ENCODE measurements at regions not wholly inside any gene's neighbourhood (a gene's known extent, or its start where the extent isn't known, plus 50 kb on each side); places are given as distances from the start of the nearest gene placed in this dataset.

- no peaks in the 10 kb centered on the region for H3K36me3 ChIP-seq (ENCODE audit: control insufficient read depth in 4 of 4, insufficient read depth in 3 of 4, low read depth in 1 of 4, low read length in 3 of 4)
- DNase-seq (ENCODE audit: low spot score): no peak
- H3K27ac ChIP-seq (ENCODE audit: low read depth in 1 of 2, low read length in 2 of 2): no peak overlapping the region
- H3K27me3 ChIP-seq (ENCODE audit: control insufficient read depth in 4 of 4, insufficient read depth in 4 of 4, low read length in 3 of 4): peaks cover 0 to 9% (median 0%) of the 10 kb centered on the region in 4 donors
- WGBS: 48% methylated on average over 5 of the region's 5 CpGs
- TF ChIP-seq HNF4G (IDR thresholded peaks at IDR 0.05) (no peak), YY1 (IDR thresholded peaks at IDR 0.05) (no peak), TAF1 (conservative IDR thresholded peaks at IDR 0.05) (no peak), RAD21 (IDR thresholded peaks at IDR 0.05) (no peak), HNF4A (conservative IDR thresholded peaks at IDR 0.05) (no peak), MAX (IDR thresholded peaks at IDR 0.05) (no peak), SP1 (IDR thresholded peaks at IDR 0.05) (no peak), JUND (IDR thresholded peaks at IDR 0.05) (no peak), FOXA1 (IDR thresholded peaks at IDR 0.05) (no peak), CTCF (IDR thresholded peaks at IDR 0.05; ENCODE audit: low read depth, low read length, missing input control) (no peak), NR2F2 (IDR thresholded peaks at IDR 0.05) (no peak), REST (IDR thresholded peaks at IDR 0.05) (no peak), ZBTB33 (IDR thresholded peaks at IDR 0.05) (no peak)
- H3K4me1 ChIP-seq (ENCODE audit: control insufficient read depth in 4 of 4, insufficient read depth in 4 of 4, low read length in 3 of 4): no peaks in the 10 kb centered on the region
- H3K9ac ChIP-seq (ENCODE audit: low read depth in 1 of 2, low read length in 2 of 2): no peak overlapping the region
- peaks cover 0 to 5% (median 0%) of the 10 kb centered on the region in 4 donors for H3K9me3 ChIP-seq (ENCODE audit: control insufficient read depth in 4 of 4, low read length in 3 of 4)
- H3K4me3 ChIP-seq (ENCODE audit: low read depth in 1 of 3, low read length in 3 of 3): no peak overlapping the region
Observed at GRCh38 chr4:12636191-12636590, 847.9 kb downstream of the RAB28 start.

- WGBS: 63% methylated on average over 1 of the region's 1 CpG
- Histone ChIP-seq H3K9me3 (ENCODE audit: control insufficient read depth in 4 of 4, low read length in 3 of 4) (peaks cover 0 to 5% (median 0%) of the 10 kb centered on the region in 4 donors), H3K27me3 (ENCODE audit: control insufficient read depth in 4 of 4, insufficient read depth in 4 of 4, low read length in 3 of 4) (peaks cover 0 to 9% (median 0%) of the 10 kb centered on the region in 4 donors), H3K36me3 (ENCODE audit: control insufficient read depth in 4 of 4, insufficient read depth in 3 of 4, low read depth in 1 of 4, low read length in 3 of 4) (no peaks in the 10 kb centered on the region), H3K4me1 (ENCODE audit: control insufficient read depth in 4 of 4, insufficient read depth in 4 of 4, low read length in 3 of 4) (no peaks in the 10 kb centered on the region), H3K27ac (ENCODE audit: low read depth in 1 of 2, low read length in 2 of 2) (no peak overlapping the region), H3K4me3 (ENCODE audit: low read depth in 1 of 3, low read length in 3 of 3) (no peak overlapping the region), H3K9ac (ENCODE audit: low read depth in 1 of 2, low read length in 2 of 2) (no peak overlapping the region)
- no peak for TF ChIP-seq RXRA (IDR thresholded peaks at IDR 0.05)
- no peak for TF ChIP-seq REST (IDR thresholded peaks at IDR 0.05)
- no peak for TF ChIP-seq CTCF (IDR thresholded peaks at IDR 0.05; ENCODE audit: low read depth, low read length, missing input control)
- no peak for TF ChIP-seq ATF3 (IDR thresholded peaks at IDR 0.05)
- TF ChIP-seq MAX (IDR thresholded peaks at IDR 0.05): no peak
- no peak for TF ChIP-seq ZBTB33 (IDR thresholded peaks at IDR 0.05)
- DNase-seq (ENCODE audit: low spot score): no peak
Observed at GRCh38 chr4:12635629-12636028, 848.5 kb downstream of the RAB28 start.
